ENCODE measurements at regions not wholly inside any gene's neighbourhood (a gene's known extent, or its start where the extent isn't known, plus 50 kb on each side); places are given as distances from the start of the nearest gene placed in this dataset.

GRCh38 chr5:8247049-8247899 lies 378.3 kb downstream of the MTRR start:
- DNase-seq, result no peak

- no peak for DNase-seq
These were observed 384.4 kb downstream of the MTRR start for GRCh38 chr5:8253376-8253775.

GRCh38 chr5:8254674-8255073 lies 385.7 kb downstream of the MTRR start:
- DNase-seq, result no peak

- DNase-seq, result no peak
These were observed 389.9 kb downstream of the MTRR start for GRCh38 chr5:8258801-8259200.

- no peak for DNase-seq
These were observed 401.3 kb downstream of the MTRR start for GRCh38 chr5:8270246-8270645.

GRCh38 chr5:8280711-8281363 lies 411.9 kb downstream of the MTRR start:
- DNase-seq, result no peak

- DNase-seq, result no peak
These were observed 419.4 kb downstream of the MTRR start for GRCh38 chr5:8288334-8288733.

GRCh38 chr5:8288897-8289516 lies 420.1 kb downstream of the MTRR start:
- DNase-seq, result no peak

GRCh38 chr5:8289779-8290178 lies 420.8 kb downstream of the MTRR start:
- no peak for DNase-seq

GRCh38 chr5:8290721-8291120 lies 421.8 kb downstream of the MTRR start:
- DNase-seq, result no peak

GRCh38 chr5:8291641-8292040 lies 422.7 kb downstream of the MTRR start:
- no peak for DNase-seq

GRCh38 chr5:8295141-8295540 lies 426.2 kb downstream of the MTRR start:
- DNase-seq, result no peak

GRCh38 chr5:8299716-8300115 lies 430.8 kb downstream of the MTRR start:
- no peak for DNase-seq

GRCh38 chr5:8304341-8304740 lies 435.4 kb downstream of the MTRR start:
- DNase-seq, result no peak

- no peak for DNase-seq
These were observed 437.4 kb downstream of the MTRR start for GRCh38 chr5:8306288-8306896.

- DNase-seq, result no peak
These were observed 446.0 kb downstream of the MTRR start for GRCh38 chr5:8314965-8315364.

- no peak for DNase-seq
These were observed 447.8 kb downstream of the MTRR start for GRCh38 chr5:8316608-8317280.

- no peak for DNase-seq
These were observed 448.4 kb downstream of the MTRR start for GRCh38 chr5:8317335-8317734.

- no peak for DNase-seq
These were observed 451.3 kb downstream of the MTRR start for GRCh38 chr5:8320244-8320643.

GRCh38 chr5:8321272-8321671 lies 452.3 kb downstream of the MTRR start:
- DNase-seq, result no peak

GRCh38 chr5:8322484-8322883 lies 453.5 kb downstream of the MTRR start:
- no peak for DNase-seq

- no peak for DNase-seq
These were observed 458.1 kb downstream of the MTRR start for GRCh38 chr5:8327016-8327415.

GRCh38 chr5:8329773-8330172 lies 460.8 kb downstream of the MTRR start:
- no peak for DNase-seq

Data from NCI-H2029 treated with DMSO at 0.1 percent for 48 hours (cell line).